H9 (cell line): ENCODE measurements at regions not wholly inside any gene's neighbourhood (a gene's known extent, or its start where the extent isn't known, plus 50 kb on each side); places are given as distances from the start of the nearest gene placed in this dataset.

ENCODE experiments used
- DNase-seq: peaks from one replicate; pipeline ENCODE4 v3.0.0-alpha.2; 2017
- H2AFZ ChIP-seq: one replicate; pipeline ENCODE4 v1.6.1; 2013; ENCODE audit warnings: mild to moderate bottlenecking, low read length, control low read depth, moderate library complexity
- H2AK5ac ChIP-seq: 2 replicates; pipeline ENCODE4 v1.6.1; 2013; ENCODE audit warnings: low read length, control low read depth, mixed read lengths; ENCODE audit not compliant: insufficient read length
- H2BK120ac ChIP-seq: one replicate; pipeline ENCODE4 v1.6.1; 2013; ENCODE audit warnings: low read depth, mild to moderate bottlenecking, low read length, control low read depth, inconsistent platforms; ENCODE audit not compliant: poor library complexity, severe bottlenecking
- H2BK12ac ChIP-seq: 2 replicates; pipeline ENCODE4 v1.6.1; 2013; ENCODE audit warnings: low read length, control low read depth, mixed read lengths, low read depth; ENCODE audit not compliant: insufficient read length
- H2BK15ac ChIP-seq: 2 replicates; pipeline ENCODE4 v1.6.1; 2013; ENCODE audit warnings: low read depth, low read length, control low read depth
- H2BK20ac ChIP-seq: one replicate; pipeline ENCODE4 v1.6.1; 2013; ENCODE audit warnings: low read depth, mild to moderate bottlenecking, low read length, control low read depth, inconsistent platforms; ENCODE audit not compliant: poor library complexity, severe bottlenecking
- H2BK5ac ChIP-seq: 2 replicates; pipeline ENCODE4 v1.6.1; 2013; ENCODE audit warnings: low read length, control low read depth, mixed read lengths; ENCODE audit not compliant: insufficient read length
- H3K14ac ChIP-seq: 2 replicates; pipeline ENCODE4 v1.6.1; 2013; ENCODE audit warnings: low read length, control low read depth; ENCODE audit not compliant: insufficient read depth
- H3K18ac ChIP-seq: 2 replicates; pipeline ENCODE4 v1.6.1; 2013; ENCODE audit warnings: low read depth, mild to moderate bottlenecking, mixed read lengths, low read length, control low read depth; ENCODE audit not compliant: insufficient read length
- H3K23ac ChIP-seq: 2 replicates; pipeline ENCODE4 v1.6.1; 2013; ENCODE audit warnings: low read length, control low read depth, mixed read lengths, low read depth; ENCODE audit not compliant: insufficient read length
- H3K23me2 ChIP-seq: 2 replicates; pipeline ENCODE4 v1.6.1; 2013; ENCODE audit warnings: low read depth, mild to moderate bottlenecking, mixed read lengths, low read length, control low read depth; ENCODE audit not compliant: insufficient read length, poor library complexity, severe bottlenecking
- H3K27ac ChIP-seq: 2 replicates; pipeline ENCODE4 v1.5.1; 2013; ENCODE audit warnings: low read length, control low read depth, mixed read lengths, low read depth; ENCODE audit not compliant: insufficient read length
- H3K27me3 ChIP-seq: 2 replicates; pipeline ENCODE4 v1.6.1; 2013; ENCODE audit warnings: low read length, control low read depth, inconsistent platforms; ENCODE audit not compliant: insufficient read depth
- H3K4ac ChIP-seq: 2 replicates; pipeline ENCODE4 v1.6.1; 2013; ENCODE audit warnings: low read depth, mild to moderate bottlenecking, control low read depth, inconsistent platforms, low read length, moderate library complexity
- H3K4me1 ChIP-seq: 2 replicates; pipeline ENCODE4 v1.6.1; 2013; ENCODE audit warnings: low read length, control low read depth, inconsistent platforms; ENCODE audit not compliant: insufficient read depth
- H3K4me2 ChIP-seq: 2 replicates; pipeline ENCODE4 v1.6.1; 2013; ENCODE audit warnings: low read length, control low read depth, mixed read lengths; ENCODE audit not compliant: insufficient read length, insufficient read depth
- H3K56ac ChIP-seq: 2 replicates; pipeline ENCODE4 v1.6.1; 2013; ENCODE audit warnings: low read depth, mild to moderate bottlenecking, mixed read lengths, low read length, control low read depth; ENCODE audit not compliant: insufficient read length
- H3K79me1 ChIP-seq: 2 replicates; pipeline ENCODE4 v1.6.1; 2013; ENCODE audit warnings: low read depth, mild to moderate bottlenecking, moderate library complexity, low read length, control low read depth, inconsistent platforms; ENCODE audit not compliant: insufficient read depth, poor library complexity, severe bottlenecking
- H3K79me2 ChIP-seq: 2 replicates; pipeline ENCODE4 v1.6.1; 2013; ENCODE audit warnings: low read length, control low read depth, inconsistent platforms; ENCODE audit not compliant: insufficient read depth
- H3K9ac ChIP-seq: 2 replicates; pipeline ENCODE4 v1.6.1; 2013; ENCODE audit warnings: low read length, control low read depth, mixed read lengths; ENCODE audit not compliant: insufficient read length; ENCODE audit errors: extremely low read depth
- H3K9me3 ChIP-seq: one replicate; pipeline ENCODE4 v1.6.1; 2013; ENCODE audit warnings: low read depth, low read length, inconsistent platforms; ENCODE audit not compliant: control insufficient read depth
- H3T11ph ChIP-seq: one replicate; pipeline ENCODE4 v1.6.1; 2013; ENCODE audit warnings: mild to moderate bottlenecking, low read length, control low read depth, inconsistent platforms
- H4K20me1 ChIP-seq: one replicate; pipeline ENCODE4 v1.6.1; 2013; ENCODE audit not compliant: control insufficient read depth, insufficient read length, insufficient read depth
- H4K5ac ChIP-seq: 2 replicates; pipeline ENCODE4 v1.6.1; 2013; ENCODE audit warnings: low read depth, mild to moderate bottlenecking, mixed read lengths, low read length, control low read depth; ENCODE audit not compliant: insufficient read length
- H4K8ac ChIP-seq: replicated peaks from 2 replicates; pipeline ENCODE4 v1.6.1; 2013; ENCODE audit warnings: low read length, control low read depth, mixed read lengths, low read depth; ENCODE audit not compliant: insufficient read length
- H4K91ac ChIP-seq: 2 replicates; pipeline ENCODE4 v1.6.1; 2013; ENCODE audit warnings: low read depth, mild to moderate bottlenecking, moderate library complexity, mixed read lengths, low read length, control low read depth; ENCODE audit not compliant: insufficient read length
- H3K27ac Mint-ChIP-seq, 3 experiments: 2 replicates in 2 of 3; 3 replicates in 1 of 3; pipeline ENCODE4 v1.8.0; 2020 to 2021; ENCODE audit warnings: mixed read lengths in 3 of 3, mild to moderate bottlenecking in 1 of 3, moderate library complexity in 1 of 3
- H3K27me3 Mint-ChIP-seq: 2 replicates; pipeline ENCODE4 v1.8.0; 2021; ENCODE audit warnings: low read depth, mild to moderate bottlenecking, moderate library complexity, mixed read lengths
- H3K36me3 Mint-ChIP-seq, 3 experiments: 2 replicates in 2 of 3; 3 replicates in 1 of 3; pipeline ENCODE4 v1.8.0; 2020 to 2021; ENCODE audit warnings: low read depth in 3 of 3, mixed read lengths in 3 of 3; ENCODE audit not compliant: insufficient read depth in 1 of 3
- H3K4me1 Mint-ChIP-seq, 2 experiments: 2 replicates each; pipeline ENCODE4 v1.8.0; 2020; ENCODE audit warnings: mixed read lengths in 2 of 2
- H3K4me3 Mint-ChIP-seq, 2 experiments: 2 replicates in 1 of 2; 3 replicates in 1 of 2; pipeline ENCODE4 v1.8.0; 2020 to 2021; ENCODE audit warnings: mild to moderate bottlenecking in 2 of 2, mixed read lengths in 2 of 2, moderate library complexity in 1 of 2
- H3K9me3 Mint-ChIP-seq, 2 experiments: 2 replicates in 1 of 2; 3 replicates in 1 of 2; pipeline ENCODE4 v1.8.0; 2020; ENCODE audit warnings: mild to moderate bottlenecking in 2 of 2, mixed read lengths in 2 of 2, moderate library complexity in 1 of 2
- WGBS: extraction: QIAGEN DNeasy Blood & Tissue Kit; methylation state at CpG from one replicate; pipeline ENCODE4 v1.1.7; 2013; ENCODE audit warnings: missing lambda C conversion rate, low lambda C conversion rate, mixed read lengths; ENCODE audit not compliant: insufficient read length; ENCODE audit errors: extremely low coverage; 5-methylcytosine and 5-hydroxymethylcytosine counted together
- TF ChIP-seq, protein P1 (sequence below): fragments of 200-600 bp; sonication (generic); conservative IDR thresholded peaks from 3 replicates; pipeline ENCODE4 v1.8.0; 2021; ENCODE audit warnings: antibody characterized with exemption, mild to moderate bottlenecking

DNA sequence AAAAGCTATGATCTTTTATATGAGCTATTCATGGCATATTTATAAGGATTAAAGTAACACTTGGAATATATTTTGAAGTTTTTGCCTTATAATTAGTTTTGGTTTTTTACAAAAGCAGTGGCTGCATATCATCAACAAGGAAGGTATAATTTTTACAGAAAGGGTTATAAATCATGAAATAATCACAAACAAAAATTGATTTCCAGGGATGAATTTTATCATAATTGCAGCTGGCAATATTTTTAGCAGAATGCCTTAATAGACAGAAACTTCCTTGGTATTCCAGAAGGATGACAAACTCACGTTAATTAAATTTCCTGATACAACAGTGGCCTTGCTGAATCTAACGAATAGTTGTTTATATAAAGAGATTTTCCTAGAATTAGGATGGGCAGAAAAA is 260.5 kb upstream of the SLC39A10 start:
- Mint-ChIP-seq H3K9me3 (no peaks in the 10 kb centered on the region), H3K36me3 (no peaks in the 10 kb centered on the region), H3K4me3 (no peak overlapping the region), H3K27ac (no peak overlapping the region), H3K4me1 (no peaks in the 10 kb centered on the region), H3K27me3 (no peaks in the 10 kb centered on the region)
- Histone ChIP-seq H3K4me1 (no peaks in the 10 kb centered on the region), H3K18ac (no peak overlapping the region), H3K27me3 (no peaks in the 10 kb centered on the region), H3K9me3 (no peaks in the 10 kb centered on the region), H2BK15ac (no peak overlapping the region), H4K8ac (no peak overlapping the region), H2AFZ (no peak overlapping the region), H2BK12ac (no peak overlapping the region), H3K56ac (no peak overlapping the region), H3T11ph (no peak overlapping the region), H3K4me2 (no peak overlapping the region), H3K27ac (no peak overlapping the region), H4K20me1 (no peaks in the 10 kb centered on the region), H2AK5ac (no peak overlapping the region), H3K79me2 (no peaks in the 10 kb centered on the region), H3K23me2 (no peaks in the 10 kb centered on the region), H3K23ac (no peak overlapping the region), H2BK5ac (no peak overlapping the region), H3K14ac (no peak overlapping the region), H4K91ac (no peak overlapping the region), H2BK20ac (no peak overlapping the region), H3K79me1 (no peaks in the 10 kb centered on the region), H2BK120ac (no peak overlapping the region), H3K9ac (no peak overlapping the region), H4K5ac (no peak overlapping the region), H3K4ac (no peak overlapping the region)
- no CpG with 5 or more reads among the region's 2 CpGs for WGBS
- TF ChIP-seq, protein P1, sequence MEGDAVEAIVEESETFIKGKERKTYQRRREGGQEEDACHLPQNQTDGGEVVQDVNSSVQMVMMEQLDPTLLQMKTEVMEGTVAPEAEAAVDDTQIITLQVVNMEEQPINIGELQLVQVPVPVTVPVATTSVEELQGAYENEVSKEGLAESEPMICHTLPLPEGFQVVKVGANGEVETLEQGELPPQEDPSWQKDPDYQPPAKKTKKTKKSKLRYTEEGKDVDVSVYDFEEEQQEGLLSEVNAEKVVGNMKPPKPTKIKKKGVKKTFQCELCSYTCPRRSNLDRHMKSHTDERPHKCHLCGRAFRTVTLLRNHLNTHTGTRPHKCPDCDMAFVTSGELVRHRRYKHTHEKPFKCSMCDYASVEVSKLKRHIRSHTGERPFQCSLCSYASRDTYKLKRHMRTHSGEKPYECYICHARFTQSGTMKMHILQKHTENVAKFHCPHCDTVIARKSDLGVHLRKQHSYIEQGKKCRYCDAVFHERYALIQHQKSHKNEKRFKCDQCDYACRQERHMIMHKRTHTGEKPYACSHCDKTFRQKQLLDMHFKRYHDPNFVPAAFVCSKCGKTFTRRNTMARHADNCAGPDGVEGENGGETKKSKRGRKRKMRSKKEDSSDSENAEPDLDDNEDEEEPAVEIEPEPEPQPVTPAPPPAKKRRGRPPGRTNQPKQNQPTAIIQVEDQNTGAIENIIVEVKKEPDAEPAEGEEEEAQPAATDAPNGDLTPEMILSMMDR: no peak
- DNase-seq: no peak
